DMS114 treated with DMSO at 0.1 percent for 48 hours (cell line): ENCODE measurements at regions not wholly inside any gene's neighbourhood (a gene's known extent, or its start where the extent isn't known, plus 50 kb on each side); places are given as distances from the start of the nearest gene placed in this dataset.

ENCODE experiments used
- DNase-seq: peaks from one replicate; lab custom pipeline; 2025; ENCODE audit not compliant: unreplicated experiment; lab: John Stamatoyannopoulos, UW

- DNase-seq, result no peak
Measured at GRCh38 chr3:72350761-72351505, 497.3 kb downstream of the SHQ1 start.

- no peak for DNase-seq
Measured at GRCh38 chr3:72348357-72348756, 499.9 kb downstream of the SHQ1 start.

- DNase-seq, result no peak
Measured at GRCh38 chr3:72347819-72348319, 500.4 kb downstream of the SHQ1 start.

- no peak for DNase-seq
Measured at GRCh38 chr3:72346526-72346926, 501.7 kb downstream of the SHQ1 start.

GRCh38 chr3:72345980-72346379 lies 502.3 kb downstream of the SHQ1 start:
- DNase-seq, result no peak

GRCh38 chr3:72345237-72345878 lies 502.9 kb downstream of the SHQ1 start:
- DNase-seq, result no peak

- no peak for DNase-seq
Measured at GRCh38 chr3:72344647-72345046, 503.6 kb downstream of the SHQ1 start.

- DNase-seq, result no peak
Measured at GRCh38 chr3:72344236-72344635, 504.0 kb downstream of the SHQ1 start.

- DNase-seq, result no peak
Measured at GRCh38 chr3:72343078-72343477, 505.2 kb downstream of the SHQ1 start.

- no peak for DNase-seq
Measured at GRCh38 chr3:72342450-72342849, 505.8 kb downstream of the SHQ1 start.

GRCh38 chr3:72341920-72342319 lies 506.3 kb downstream of the SHQ1 start:
- DNase-seq, result no peak

GRCh38 chr3:72341380-72341770 lies 506.9 kb downstream of the SHQ1 start:
- DNase-seq, result no peak

- no peak for DNase-seq
Measured at GRCh38 chr3:72340476-72341379, 507.5 kb downstream of the SHQ1 start.

- no peak for DNase-seq
Measured at GRCh38 chr3:72340056-72340455, 508.2 kb downstream of the SHQ1 start.

GRCh38 chr3:72339670-72340030 lies 508.6 kb downstream of the SHQ1 start:
- DNase-seq, result no peak

- no peak for DNase-seq
Measured at GRCh38 chr3:72338942-72339669, 509.1 kb downstream of the SHQ1 start.

- DNase-seq, result no peak
Measured at GRCh38 chr3:72338082-72338941, 509.9 kb downstream of the SHQ1 start.

- DNase-seq, result no peak
Measured at GRCh38 chr3:72337480-72337855, 510.8 kb downstream of the SHQ1 start.

- DNase-seq, result no peak
Measured at GRCh38 chr3:72336821-72337479, 511.3 kb downstream of the SHQ1 start.
